Fibroblast of pulmonary artery (primary cell): ENCODE measurements at regions not wholly inside any gene's neighbourhood (a gene's known extent, or its start where the extent isn't known, plus 50 kb on each side); places are given as distances from the start of the nearest gene placed in this dataset.
A peak's percentile ranks its signal among the peaks of the same experiment; 100 is the strongest.
"Not testable (repeated sequence)": the region's sequence is repeated elsewhere in the genome, so short reads cannot be mapped to it uniquely, and the experiment has no call there.

Source experiments
- DNase-seq: peaks from one replicate; pipeline ENCODE4 v3.0.0-alpha.2; 2010; ENCODE audit warnings: low read depth
- H3K4me3 ChIP-seq: replicated peaks from 2 replicates; pipeline ENCODE4 v1.5.1; 2011; ENCODE audit warnings: low read depth, mild to moderate bottlenecking, control low read depth, low read length, moderate library complexity
- CTCF ChIP-seq: IDR thresholded peaks from 2 replicates; pipeline ENCODE4 v1.5.1; 2011; ENCODE audit warnings: mild to moderate bottlenecking, control low read depth, low read length, inconsistent platforms; ENCODE audit errors: missing control alignments

- DNase-seq: peak; percentile 88
- H3K4me3 ChIP-seq: no peak overlapping the region
- TF ChIP-seq CTCF: no peak
These were observed 211.1 kb upstream of the GADL1 start for GRCh38 chr3:31105438-31106077.

- DNase-seq: peak; percentile 73
- no peak for TF ChIP-seq CTCF
- no peak overlapping the region for H3K4me3 ChIP-seq
These were observed 211.7 kb upstream of the GADL1 start for GRCh38 chr3:31106204-31106603.

GRCh38 chr3:31106912-31107311, 212.5 kb upstream of the GADL1 start:
- H3K4me3 ChIP-seq: no peak overlapping the region
- no peak for DNase-seq
- no peak for TF ChIP-seq CTCF

GRCh38 chr3:31114929-31115283, 220.4 kb upstream of the GADL1 start:
- TF ChIP-seq CTCF: no peak
- no peak overlapping the region for H3K4me3 ChIP-seq
- DNase-seq: no peak

GRCh38 chr3:31115531-31115930, 221.1 kb upstream of the GADL1 start:
- not testable (repeated sequence) for DNase-seq, H3K4me3 ChIP-seq

- H3K4me3 ChIP-seq: no peak overlapping the region
- no peak for TF ChIP-seq CTCF
- peak; percentile 69 for DNase-seq
These were observed 222.2 kb upstream of the GADL1 start for GRCh38 chr3:31116651-31117050.

GRCh38 chr3:31117854-31118253, 223.4 kb upstream of the GADL1 start:
- H3K4me3 ChIP-seq: no peak overlapping the region
- no peak for TF ChIP-seq CTCF
- DNase-seq: no peak
